GM18519 (cell line): ENCODE measurements at regions not wholly inside any gene's neighbourhood (a gene's known extent, or its start where the extent isn't known, plus 50 kb on each side); places are given as distances from the start of the nearest gene placed in this dataset.

Experiments used
- ATAC-seq: cut with Tn5 transposase; IDR thresholded peaks from one replicate; pipeline ENCODE4 v1.9.1; 2021; ENCODE audit warnings: mild to moderate bottlenecking, moderate library complexity; ENCODE audit not compliant: unreplicated experiment, low FRiP score

- ATAC-seq = no peak
Measured at GRCh38 chr16:85303354-85303883, 191.1 kb upstream of the CIBAR2 start.

GRCh38 chr16:85304337-85304736 is 192.1 kb upstream of the CIBAR2 start:
- no peak for ATAC-seq

GRCh38 chr16:85306071-85306792 is 194.0 kb upstream of the CIBAR2 start:
- no peak for ATAC-seq

- ATAC-seq = no peak
Measured at GRCh38 chr16:85306793-85307551, 194.7 kb upstream of the CIBAR2 start.

GRCh38 chr16:85307552-85308364 is 195.5 kb upstream of the CIBAR2 start:
- no peak for ATAC-seq

- no peak for ATAC-seq
Measured at GRCh38 chr16:85308611-85309540, 196.6 kb upstream of the CIBAR2 start.

GRCh38 chr16:85309656-85310587 is 197.7 kb upstream of the CIBAR2 start:
- no peak for ATAC-seq

GRCh38 chr16:85310868-85311585 is 198.8 kb upstream of the CIBAR2 start:
- ATAC-seq = no peak

GRCh38 chr16:85311741-85312140 is 199.5 kb upstream of the CIBAR2 start:
- ATAC-seq = no peak

GRCh38 chr16:85312174-85312573 is 199.9 kb upstream of the CIBAR2 start:
- ATAC-seq = no peak

- no peak for ATAC-seq
Measured at GRCh38 chr16:85312642-85313525, 200.6 kb upstream of the CIBAR2 start.

- ATAC-seq = no peak
Measured at GRCh38 chr16:85313526-85314301, 201.4 kb upstream of the CIBAR2 start.

GRCh38 chr16:85314512-85314971 is 202.3 kb upstream of the CIBAR2 start:
- ATAC-seq = no peak

- no peak for ATAC-seq
Measured at GRCh38 chr16:85315866-85316265, 203.6 kb upstream of the CIBAR2 start.

GRCh38 chr16:85316321-85316919 is 204.1 kb upstream of the CIBAR2 start:
- ATAC-seq = no peak

GRCh38 chr16:85316944-85317343 is 204.7 kb upstream of the CIBAR2 start:
- ATAC-seq = no peak
